ENCODE measurements at regions not wholly inside any gene's neighbourhood (a gene's known extent, or its start where the extent isn't known, plus 50 kb on each side); places are given as distances from the start of the nearest gene placed in this dataset.

GRCh38 chr22:27560781-27561180 is 240.8 kb downstream of the MN1 start:
- DNase-seq (ENCODE audit: low read depth) = no peak
- no peak for TF ChIP-seq MYC (IDR thresholded peaks at IDR 0.05; ENCODE audit: low read depth, low read length)
- TF ChIP-seq CTCF (IDR thresholded peaks at IDR 0.05; ENCODE audit: low read depth, low read length) = no peak
- no peak for TF ChIP-seq POLR2A (IDR thresholded peaks at IDR 0.05; ENCODE audit: extremely low read depth, insufficient read length)
- no peak for TF ChIP-seq MAX (IDR thresholded peaks at IDR 0.05; ENCODE audit: low read depth, low read length)
- no peak overlapping the region for H3K4me3 ChIP-seq (ENCODE audit: low read depth, low read length)

GRCh38 chr22:27561286-27561904 is 240.2 kb downstream of the MN1 start:
- H3K4me3 ChIP-seq (ENCODE audit: low read depth, low read length) = no peak overlapping the region
- DNase-seq (ENCODE audit: low read depth) = no peak
- TF ChIP-seq POLR2A (IDR thresholded peaks at IDR 0.05; ENCODE audit: extremely low read depth, insufficient read length) (no peak), CTCF (IDR thresholded peaks at IDR 0.05; ENCODE audit: low read depth, low read length) (no peak), MAX (IDR thresholded peaks at IDR 0.05; ENCODE audit: low read depth, low read length) (no peak), MYC (IDR thresholded peaks at IDR 0.05; ENCODE audit: low read depth, low read length) (no peak)

GRCh38 chr22:27564806-27565205 is 236.8 kb downstream of the MN1 start:
- no peak for DNase-seq (ENCODE audit: low read depth)
- TF ChIP-seq MYC (IDR thresholded peaks at IDR 0.05; ENCODE audit: low read depth, low read length) (no peak), MAX (IDR thresholded peaks at IDR 0.05; ENCODE audit: low read depth, low read length) (no peak), POLR2A (IDR thresholded peaks at IDR 0.05; ENCODE audit: extremely low read depth, insufficient read length) (no peak), CTCF (IDR thresholded peaks at IDR 0.05; ENCODE audit: low read depth, low read length) (no peak)
- no peak overlapping the region for H3K4me3 ChIP-seq (ENCODE audit: low read depth, low read length)

GRCh38 chr22:27566602-27567001 is 235.0 kb downstream of the MN1 start:
- no peak for DNase-seq (ENCODE audit: low read depth)
- TF ChIP-seq POLR2A (IDR thresholded peaks at IDR 0.05; ENCODE audit: extremely low read depth, insufficient read length) (no peak), MAX (IDR thresholded peaks at IDR 0.05; ENCODE audit: low read depth, low read length) (no peak), MYC (IDR thresholded peaks at IDR 0.05; ENCODE audit: low read depth, low read length) (no peak), CTCF (IDR thresholded peaks at IDR 0.05; ENCODE audit: low read depth, low read length) (no peak)
- H3K4me3 ChIP-seq (ENCODE audit: low read depth, low read length) = no peak overlapping the region

GRCh38 chr22:27568265-27568664 is 233.3 kb downstream of the MN1 start:
- H3K4me3 ChIP-seq (ENCODE audit: low read depth, low read length) = no peak overlapping the region
- DNase-seq (ENCODE audit: low read depth) = no peak
- TF ChIP-seq MAX (IDR thresholded peaks at IDR 0.05; ENCODE audit: low read depth, low read length) (no peak), CTCF (IDR thresholded peaks at IDR 0.05; ENCODE audit: low read depth, low read length) (no peak), POLR2A (IDR thresholded peaks at IDR 0.05; ENCODE audit: extremely low read depth, insufficient read length) (no peak), MYC (IDR thresholded peaks at IDR 0.05; ENCODE audit: low read depth, low read length) (no peak)

Measured in NB4 (cell line).